K562 (cell line): ENCODE measurements at regions not wholly inside any gene's neighbourhood (a gene's known extent, or its start where the extent isn't known, plus 50 kb on each side); places are given as distances from the start of the nearest gene placed in this dataset.

Experiments used
- CHD2 ChIP-seq: IDR thresholded peaks from 2 replicates; pipeline ENCODE4 v1.6.1; 2011; ENCODE audit warnings: low read depth, low read length
- POLR2A ChIP-seq: fragments of 450-650 bp; conservative IDR thresholded peaks from 2 replicates; pipeline ENCODE4 v1.6.1; 2016
- RAD21 ChIP-seq, 2 experiments: fragments of 250-450 bp in 1 of 2; fragments of 450-650 bp in 1 of 2; sonication (Bioruptor Pico) in 1 of 2; formaldehyde crosslinking in 1 of 2; IDR thresholded peaks in 1 of 2; conservative IDR thresholded peaks in 1 of 2; 2 replicates each; pipeline versions ENCODE4 v1.4.0 to v1.8.0; 2020 to 2022; ENCODE audit warnings: mild to moderate bottlenecking in 2 of 2, moderate library complexity in 1 of 2

GRCh38 chr7:130942211-130942964 lies 208.4 kb upstream of the KLF14 start:
- TF ChIP-seq RAD21 (CRISPR knock-in tag; conservative IDR thresholded peaks at IDR 0.05 in 1 of 2, IDR thresholded peaks at IDR 0.05 in 1 of 2) = no peak
- TF ChIP-seq POLR2A = no peak; the same call in 1 of the 2 replicates
- no peak for TF ChIP-seq CHD2
